HUDEP-2 (cell line): ENCODE measurements at regions not wholly inside any gene's neighbourhood (a gene's known extent, or its start where the extent isn't known, plus 50 kb on each side); places are given as distances from the start of the nearest gene placed in this dataset.

ENCODE experiments used
- DNase-seq, 76 experiments: peaks; one replicate each; lab custom pipeline; 2025; ENCODE audit not compliant: unreplicated experiment in 76 of 76; lab: John Stamatoyannopoulos, UW

DNA sequence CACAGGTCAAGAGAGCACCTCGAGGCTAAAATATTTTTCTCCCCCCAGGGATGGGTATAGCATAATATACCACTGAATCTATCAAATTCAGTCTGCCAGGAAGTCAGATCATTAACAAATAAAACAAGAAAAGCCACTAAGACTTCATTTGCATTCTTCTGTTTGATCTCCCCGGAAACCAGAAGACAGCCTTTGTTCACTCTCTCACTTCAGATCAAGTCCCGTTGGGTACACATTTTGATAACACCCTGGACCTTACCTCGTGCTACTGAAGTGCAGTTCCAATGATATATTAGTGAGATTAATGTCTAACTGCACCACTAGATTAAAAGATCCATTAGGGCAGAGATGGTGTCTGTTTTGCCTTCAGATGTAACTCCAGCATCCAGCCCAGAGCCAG, 157.7 kb upstream of the B3GAT2 start:
- no peak for DNase-seq

GRCh38 chr6:71114986-71115385, 158.1 kb upstream of the B3GAT2 start:
- DNase-seq, result no peak

DNA sequence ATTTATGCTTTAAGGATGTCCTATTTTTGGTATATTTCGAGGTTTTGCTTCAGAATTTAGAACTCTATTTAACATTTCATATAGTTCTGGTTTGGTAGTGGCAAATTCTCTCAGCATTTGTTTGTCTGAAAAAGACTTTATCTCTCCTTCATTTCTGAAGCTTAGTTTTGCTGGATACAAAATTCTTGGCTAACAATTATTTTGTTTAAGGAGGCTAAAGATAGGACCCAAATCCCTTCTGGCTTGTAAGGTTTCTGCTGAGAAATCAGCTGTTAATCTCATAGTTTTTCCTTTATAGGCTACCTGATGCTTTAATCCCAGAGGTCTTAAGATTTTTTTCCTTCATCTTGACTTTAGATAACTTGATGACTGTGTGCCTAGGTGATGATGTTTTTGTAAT, 162.7 kb upstream of the B3GAT2 start:
- DNase-seq, result no peak

DNA sequence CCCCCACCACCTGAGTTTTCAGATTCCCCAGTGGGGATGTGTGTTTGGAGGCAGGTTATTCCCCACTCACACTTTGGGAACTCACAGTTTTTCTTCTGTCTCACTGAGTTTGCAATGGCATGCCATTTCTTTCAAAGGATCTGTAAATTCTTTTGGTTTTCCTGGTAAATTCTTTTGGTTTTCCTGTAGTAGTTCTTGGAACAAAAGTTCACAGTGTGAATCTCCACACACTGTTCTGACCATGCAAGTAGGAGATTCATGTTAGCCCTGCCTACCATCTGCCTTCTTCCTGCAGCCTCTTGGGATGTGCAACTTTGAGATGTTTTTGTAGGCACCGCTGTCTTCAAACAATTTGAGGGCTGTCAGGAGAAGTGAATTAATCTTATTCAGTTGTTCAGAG, 165.6 kb upstream of the OGFRL1 start:
- no peak for DNase-seq

- no peak for DNase-seq
Measured at GRCh38 chr6:71124340-71124739, 164.3 kb upstream of the OGFRL1 start.

DNA sequence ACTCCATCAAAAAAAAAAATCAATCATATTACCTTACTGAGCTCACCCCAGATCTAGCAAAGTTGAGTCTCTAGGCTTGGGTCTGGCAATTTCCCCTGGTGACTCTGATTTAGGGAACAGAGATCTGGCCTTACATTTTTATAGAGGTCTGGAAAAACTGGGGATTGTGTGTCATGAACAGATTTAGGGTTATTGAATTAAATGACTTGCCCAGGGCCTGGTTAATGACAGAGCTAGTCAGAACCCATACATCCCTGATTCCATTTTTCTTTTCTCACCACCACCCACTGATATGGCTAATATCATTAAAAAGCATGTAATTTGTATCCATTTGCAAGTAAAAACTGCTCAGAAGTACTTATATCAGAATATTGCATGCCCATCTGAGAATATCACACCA, 163.4 kb upstream of the OGFRL1 start:
- no peak for DNase-seq

DNA sequence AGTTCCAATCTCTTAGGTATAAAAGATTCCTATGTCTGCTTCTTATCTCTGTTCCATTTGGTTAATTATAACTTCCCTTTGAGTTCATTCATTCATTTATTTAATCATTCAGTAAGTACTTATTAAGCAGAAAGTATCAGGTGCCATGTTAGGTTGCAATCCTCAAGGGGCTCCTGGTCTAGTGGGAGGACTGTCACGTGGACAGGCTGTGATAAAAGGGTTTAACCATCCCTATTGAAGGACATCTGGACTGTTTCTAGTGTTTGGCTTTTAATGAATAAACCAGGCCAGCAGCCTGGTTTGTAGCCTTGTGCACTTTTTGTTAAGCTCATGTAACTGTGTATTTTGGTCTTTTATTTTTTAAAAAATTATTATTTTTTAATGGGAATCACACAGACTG, 162.1 kb upstream of the OGFRL1 start:
- no peak for DNase-seq

- no peak for DNase-seq
Measured at GRCh38 chr6:71127374-71127773, 161.2 kb upstream of the OGFRL1 start.

GRCh38 chr6:71130277-71130676, 158.3 kb upstream of the OGFRL1 start:
- DNase-seq, result no peak

- no peak for DNase-seq
Measured at GRCh38 chr6:71134929-71135642, 153.5 kb upstream of the OGFRL1 start.

DNA sequence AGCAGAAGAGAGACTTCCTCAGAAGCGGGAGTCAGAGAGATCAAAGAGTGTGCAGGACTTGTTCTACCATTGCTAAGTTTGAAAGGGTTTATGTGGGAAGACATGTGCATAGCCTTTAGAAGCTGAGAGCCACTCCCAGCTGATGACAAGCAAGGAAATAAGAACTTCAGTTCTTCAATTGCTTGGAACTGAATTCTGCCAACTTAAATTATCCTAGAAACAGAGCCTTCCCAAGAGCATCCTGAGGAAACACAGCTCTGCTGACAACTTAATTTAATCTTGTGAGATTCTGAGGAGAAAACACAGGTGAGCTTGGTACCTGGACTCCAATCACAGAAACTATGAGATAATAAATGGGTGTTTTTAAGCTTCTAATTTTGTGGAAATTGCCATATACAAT, 150.6 kb upstream of the OGFRL1 start:
- no peak for DNase-seq

- no peak for DNase-seq
Measured at GRCh38 chr6:71138376-71138775, 150.2 kb upstream of the OGFRL1 start.

DNA sequence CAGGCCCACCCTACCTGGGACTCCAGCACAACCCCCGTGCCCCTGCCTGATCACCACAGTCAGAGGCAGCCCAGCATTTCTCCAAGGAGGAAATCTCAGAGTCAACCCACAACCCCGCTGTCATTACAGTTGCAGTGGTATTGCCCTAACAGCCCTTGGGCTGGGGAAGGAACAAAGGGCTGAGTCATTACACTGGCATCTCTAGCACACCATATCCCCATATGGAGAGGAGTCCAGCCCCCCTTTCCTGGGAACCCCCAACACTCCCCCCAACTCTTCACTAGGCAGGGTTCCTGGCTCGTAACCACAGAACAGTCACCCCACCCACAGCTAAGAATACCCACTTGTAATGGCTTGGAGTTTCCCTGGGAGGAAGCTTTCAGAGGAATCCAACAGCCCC, 149.4 kb upstream of the OGFRL1 start:
- no peak for DNase-seq

GRCh38 chr6:71153755-71154325, 134.8 kb upstream of the OGFRL1 start:
- DNase-seq, result no peak

GRCh38 chr6:71157345-71157744, 131.3 kb upstream of the OGFRL1 start:
- no peak for DNase-seq

- no peak for DNase-seq
Measured at GRCh38 chr6:71164890-71165289, 123.7 kb upstream of the OGFRL1 start.

DNA sequence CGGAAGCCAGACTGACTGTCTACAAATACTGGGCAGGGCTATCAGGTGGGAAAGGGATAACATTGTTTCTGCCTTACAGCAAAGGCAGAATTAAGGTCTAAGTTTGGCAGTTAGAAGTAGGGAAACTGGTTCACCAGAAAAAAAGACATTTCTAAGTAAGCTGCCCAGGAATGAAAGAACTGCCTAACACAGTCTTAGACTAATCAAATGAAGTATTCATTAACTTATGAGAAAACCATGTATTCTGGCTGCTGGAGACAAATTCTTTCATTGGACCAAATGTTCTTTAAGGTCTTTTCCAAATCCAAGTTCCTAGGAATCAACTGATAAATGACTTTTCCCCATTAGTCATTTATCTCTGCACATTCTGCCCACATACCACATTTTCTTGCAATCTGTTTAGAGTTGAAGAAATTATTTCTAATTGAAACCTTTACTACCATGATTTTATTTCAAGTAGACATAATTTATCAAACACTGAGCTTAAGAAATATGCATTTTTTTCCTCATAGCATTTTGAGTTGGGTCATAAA, 120.3 kb upstream of the OGFRL1 start:
- DNase-seq, result no peak

DNA sequence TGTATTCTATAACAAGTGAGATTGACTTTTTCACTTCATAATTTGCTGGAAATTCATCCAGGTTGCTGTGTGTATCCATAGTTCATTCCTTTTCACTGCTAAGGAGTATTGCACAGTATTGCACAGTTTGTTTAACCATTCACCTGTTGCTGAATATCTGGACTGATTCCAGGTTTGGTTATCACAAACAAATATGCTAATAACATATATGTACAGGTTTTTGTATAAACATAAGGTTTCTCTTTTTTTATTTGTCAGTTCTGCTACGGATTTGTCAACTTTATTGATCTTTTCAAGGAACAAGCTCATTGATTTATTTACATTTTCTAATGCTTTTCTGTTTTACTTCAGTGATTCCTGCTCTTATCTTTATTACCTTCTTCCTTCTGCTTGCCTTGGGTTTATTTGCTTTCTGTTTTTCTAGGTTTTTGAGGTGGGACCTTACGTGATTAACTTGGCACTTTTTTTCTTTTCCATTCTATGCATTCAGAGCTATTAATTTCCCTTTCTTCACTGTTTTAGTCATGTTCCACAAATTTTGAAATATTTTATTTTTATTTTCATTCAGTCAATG, 117.0 kb upstream of the OGFRL1 start:
- no peak for DNase-seq

DNA sequence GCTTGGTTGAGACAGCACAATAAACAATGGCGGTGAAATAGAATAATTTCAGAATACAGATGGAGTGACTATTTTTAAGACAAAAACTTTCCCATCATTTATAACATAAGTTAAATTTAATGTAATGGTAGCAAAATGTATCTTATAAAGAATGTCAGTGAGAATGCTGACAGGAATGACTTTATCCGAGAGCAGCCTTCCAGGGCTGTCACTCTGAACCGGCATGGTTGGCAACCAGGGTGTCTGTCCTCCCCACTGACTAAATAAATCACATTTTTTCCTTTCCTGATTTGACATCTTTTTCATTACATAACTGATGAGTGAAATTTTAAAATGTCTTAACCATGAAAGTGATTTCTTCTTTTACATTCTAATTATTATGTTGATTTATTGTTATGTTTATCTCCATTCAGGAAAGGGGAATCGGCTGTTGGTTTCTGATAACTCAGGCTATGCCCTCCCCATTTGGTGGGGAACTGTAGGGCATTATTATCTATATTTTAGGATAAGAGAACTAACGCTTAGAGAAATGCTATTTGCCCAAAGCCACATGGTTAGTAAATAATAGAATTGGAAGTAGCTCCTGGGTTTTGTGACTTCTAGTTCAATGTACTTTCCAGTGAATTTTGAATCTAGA, 109.2 kb upstream of the OGFRL1 start:
- no peak for DNase-seq

DNA sequence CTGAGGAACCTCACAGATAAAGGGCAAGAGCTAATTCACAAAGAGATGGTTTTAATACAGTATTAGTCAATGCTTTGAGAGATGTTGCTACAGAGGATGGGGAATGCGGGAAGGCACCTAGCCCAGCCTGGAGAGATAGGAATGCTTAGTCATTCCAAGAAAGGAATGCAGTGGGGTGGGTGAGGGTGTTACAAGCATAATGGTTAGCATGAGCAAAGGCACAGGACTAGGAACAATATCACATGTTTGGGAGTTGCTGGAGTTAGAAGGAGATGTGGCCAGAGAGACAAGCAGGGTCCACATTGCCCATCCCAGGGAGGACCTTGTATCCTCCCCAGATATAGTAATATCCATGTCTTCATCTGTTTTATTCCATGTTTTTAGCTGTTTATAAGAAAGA, 107.0 kb upstream of the OGFRL1 start:
- no peak for DNase-seq

DNA sequence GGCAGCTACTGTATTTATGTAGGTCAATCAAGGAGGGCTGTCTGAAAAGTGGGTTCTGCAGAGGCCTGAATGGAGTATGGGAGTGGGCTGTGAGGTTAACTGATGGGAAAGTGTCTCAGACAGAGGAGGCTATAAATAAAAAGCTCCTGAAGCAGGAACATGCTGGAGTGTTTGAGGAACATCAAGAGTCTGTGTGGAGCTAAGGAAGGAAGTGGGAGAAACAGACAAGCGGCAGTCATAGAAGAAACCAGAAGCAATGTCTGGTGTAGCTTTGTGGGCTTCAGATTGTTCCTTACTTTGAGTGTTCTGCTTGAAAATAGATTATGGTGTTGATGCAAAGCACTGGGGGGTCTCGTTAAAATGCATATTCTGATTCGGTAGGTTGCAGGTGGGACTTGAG, 101.5 kb upstream of the OGFRL1 start:
- DNase-seq, result no peak

GRCh38 chr6:71190809-71191208, 97.8 kb upstream of the OGFRL1 start:
- peak in 6 of 76 experiments; percentile 4 to 35 (median 8) for DNase-seq
